HG03045 (cell line): ENCODE measurements at regions not wholly inside any gene's neighbourhood (a gene's known extent, or its start where the extent isn't known, plus 50 kb on each side); places are given as distances from the start of the nearest gene placed in this dataset.

Source experiments
- ATAC-seq: cut with Tn5 transposase; IDR thresholded peaks from one replicate; pipeline ENCODE4 v1.9.1; 2021; ENCODE audit warnings: mild to moderate bottlenecking, moderate library complexity; ENCODE audit not compliant: unreplicated experiment

DNA sequence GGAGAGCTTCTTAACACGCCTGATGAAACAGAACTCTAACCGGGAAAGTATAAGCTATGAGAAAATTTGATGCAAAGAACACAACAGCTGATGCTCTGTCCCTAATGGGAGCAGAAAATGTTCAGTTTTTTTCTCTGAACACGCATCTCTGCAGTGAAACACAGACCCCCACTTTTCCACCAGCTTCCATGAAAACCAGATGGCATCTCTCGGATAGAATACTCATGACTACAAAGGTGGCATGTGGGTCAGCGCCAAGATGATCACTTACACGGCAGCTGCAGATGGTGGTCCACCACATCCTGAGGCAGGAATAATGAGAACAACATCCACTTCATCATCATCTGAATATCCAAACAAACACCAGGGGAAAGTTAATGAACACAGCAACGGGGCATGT is 85.2 kb upstream of the CNR1 start:
- no peak for ATAC-seq

DNA sequence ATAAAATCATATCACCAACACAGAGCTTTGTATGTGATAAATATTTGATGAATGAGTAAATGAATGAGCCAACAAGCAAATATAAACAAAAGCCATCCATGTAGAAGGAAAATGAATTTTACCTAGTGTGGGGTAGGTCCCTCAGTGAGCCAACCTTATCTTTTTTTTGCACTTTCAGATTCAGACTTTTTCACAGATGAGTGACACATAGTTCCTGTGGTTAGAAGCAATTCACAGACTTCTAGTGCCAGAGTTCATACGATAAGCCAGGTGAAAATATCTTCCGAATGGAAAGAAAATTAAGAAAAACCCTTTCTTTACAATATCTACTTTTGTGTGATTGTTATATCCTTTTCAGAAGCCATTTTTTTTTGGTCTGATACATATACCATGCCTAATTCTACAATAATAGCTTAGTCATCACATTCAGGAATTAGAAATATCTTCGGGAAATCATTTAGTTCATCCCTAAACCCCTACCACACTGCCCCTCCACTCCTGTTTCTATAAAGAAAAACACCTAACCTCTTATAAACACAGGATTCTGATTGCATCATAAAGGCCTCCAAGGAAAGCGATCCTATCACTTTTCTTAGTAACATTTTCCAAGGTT is 82.7 kb upstream of the CNR1 start:
- no peak for ATAC-seq

DNA sequence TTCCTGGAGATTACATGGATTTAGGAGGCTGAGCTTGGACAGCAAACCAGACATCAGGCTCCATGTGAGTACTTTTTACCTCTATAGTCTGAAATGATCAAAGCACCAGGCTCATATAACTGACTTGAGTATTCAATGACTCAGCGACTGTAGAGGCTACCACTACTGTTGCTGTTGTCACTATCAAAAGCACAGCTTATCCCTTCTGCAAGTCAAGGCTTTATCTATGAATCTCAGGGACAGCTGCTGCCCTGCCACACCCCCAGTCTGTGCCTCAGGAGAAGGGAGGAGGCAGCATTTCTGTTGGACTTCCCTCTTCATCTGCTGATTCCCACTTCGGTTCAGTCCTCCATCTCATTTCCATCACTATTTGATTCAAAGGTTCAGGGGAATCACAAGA is 80.5 kb upstream of the CNR1 start:
- ATAC-seq = no peak

DNA sequence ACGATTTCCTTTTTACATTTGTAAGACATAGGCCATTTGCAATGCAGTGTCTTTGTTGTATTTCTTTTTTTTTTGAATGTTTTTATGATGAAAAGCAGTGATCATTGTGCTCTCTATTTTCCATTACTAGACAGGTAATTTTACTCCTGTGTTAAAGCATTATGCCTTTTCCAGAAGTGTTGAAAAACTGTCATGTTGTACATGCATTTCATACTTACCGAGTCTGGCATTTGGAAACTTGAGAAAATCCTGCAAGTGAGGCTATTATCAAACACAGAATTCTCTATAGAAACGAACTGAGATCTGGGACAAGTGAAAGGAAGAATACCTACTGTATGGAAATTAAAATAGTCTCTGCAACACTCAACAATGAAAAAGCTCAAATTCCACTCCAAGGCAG is 78.6 kb upstream of the CNR1 start:
- no peak for ATAC-seq

DNA sequence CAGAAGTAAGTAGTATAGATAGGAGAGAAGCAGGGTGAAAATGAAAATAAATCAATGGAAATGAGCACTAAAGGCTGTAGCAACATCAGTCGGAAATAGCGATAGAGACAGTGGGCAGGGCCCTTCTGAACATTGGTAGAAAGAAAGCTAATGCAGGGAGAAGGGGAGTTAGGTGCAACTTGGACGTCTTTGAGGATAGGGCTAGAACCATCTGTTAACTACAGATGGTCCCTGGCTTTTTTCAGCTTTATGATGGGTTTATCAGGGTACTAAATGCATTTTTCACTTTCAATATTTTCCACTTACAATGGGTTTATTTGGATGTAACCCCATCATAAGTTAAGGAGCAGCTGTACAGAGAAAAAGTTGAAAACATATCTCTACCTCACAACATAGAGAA is 72.8 kb upstream of the CNR1 start:
- no peak for ATAC-seq

DNA sequence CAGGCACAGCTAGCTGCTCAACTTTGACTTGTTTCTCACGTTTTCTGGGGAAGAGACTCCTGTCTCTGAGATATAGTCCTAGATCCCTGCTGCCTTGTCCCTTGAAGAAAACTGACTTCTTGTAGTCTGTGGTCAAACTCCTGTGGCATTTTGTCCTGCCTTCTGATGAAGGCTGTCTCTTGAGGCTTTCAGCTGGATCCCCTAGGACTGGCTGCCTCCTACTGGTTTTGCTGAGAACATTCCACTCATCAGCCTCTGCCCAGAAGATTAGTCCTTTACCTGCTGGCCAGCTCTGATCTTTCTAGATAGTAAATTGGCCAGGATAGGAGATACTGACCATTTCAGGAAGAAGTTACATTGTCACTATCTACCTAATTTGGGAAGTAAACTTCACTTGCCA is 71.9 kb upstream of the CNR1 start:
- no peak for ATAC-seq

GRCh38 chr6:88236612-88237360 is 70.6 kb upstream of the CNR1 start:
- ATAC-seq = no peak

- ATAC-seq = no peak
Observed at GRCh38 chr6:88232753-88233152, 66.6 kb upstream of the CNR1 start.

DNA sequence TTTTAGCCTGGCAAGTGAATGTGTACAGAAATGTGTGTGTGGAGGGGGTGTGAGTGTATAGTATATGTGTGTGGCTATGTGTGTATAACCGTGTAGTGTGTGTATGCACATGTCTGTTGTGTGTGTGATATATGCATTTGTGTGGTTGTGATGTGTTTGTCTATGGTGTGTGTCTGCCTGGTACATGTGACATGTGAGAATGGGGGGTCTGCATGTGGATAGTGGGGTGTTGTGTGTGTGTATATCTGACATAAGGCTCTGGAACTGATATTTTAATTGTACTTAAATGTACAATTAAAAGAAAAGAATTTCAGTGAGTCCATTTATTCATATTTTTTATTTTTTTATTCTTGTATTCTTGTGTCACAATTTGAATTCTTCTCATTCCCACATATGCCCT is 57.2 kb upstream of the CNR1 start:
- ATAC-seq = no peak

GRCh38 chr6:88220493-88220892 is 54.3 kb upstream of the CNR1 start:
- no peak for ATAC-seq

- ATAC-seq = no peak
Observed at GRCh38 chr6:88216182-88216581, 50.0 kb upstream of the CNR1 start.
